Natural killer cell (primary cell): ENCODE measurements at regions not wholly inside any gene's neighbourhood (a gene's known extent, or its start where the extent isn't known, plus 50 kb on each side); places are given as distances from the start of the nearest gene placed in this dataset.

Source experiments
- ATAC-seq, 3 donors: fragments of 150-1000 bp in 2 of 3; fragments of 200-7000 bp in 1 of 3; cut with Tn5 transposase; 1 replicate in 1 of 3; 2 replicates in 2 of 3; pipeline ENCODE4 v1.10.0; 2021; ENCODE audit warnings: mild to moderate bottlenecking in 2 of 3, moderate library complexity in 2 of 3
- DNase-seq, 2 donors: peaks; one replicate each; pipeline versions ENCODE4 v3.0.0 to v3.0.0-alpha.2; 2013 to 2021; ENCODE audit warnings: mixed read lengths in 1 of 2
- H3K27ac ChIP-seq: one replicate; pipeline ENCODE4 v1.5.1; 2013; ENCODE audit warnings: mild to moderate bottlenecking, low read length
- H3K27me3 ChIP-seq: one replicate; pipeline ENCODE4 v1.6.1; 2013; ENCODE audit warnings: low read length; ENCODE audit not compliant: control insufficient read depth, insufficient read depth
- H3K36me3 ChIP-seq: one replicate; pipeline ENCODE4 v1.6.1; 2013; ENCODE audit warnings: low read length; ENCODE audit not compliant: control insufficient read depth, insufficient read depth
- H3K4me1 ChIP-seq: one replicate; pipeline ENCODE4 v1.6.1; 2013; ENCODE audit warnings: low read length; ENCODE audit not compliant: control insufficient read depth, insufficient read depth
- H3K4me3 ChIP-seq: one replicate; pipeline ENCODE4 v1.5.1; 2013; ENCODE audit warnings: low read length
- H3K9me3 ChIP-seq: one replicate; pipeline ENCODE4 v1.6.1; 2013; ENCODE audit warnings: low read length; ENCODE audit not compliant: control insufficient read depth, insufficient read depth
- H3K27ac Mint-ChIP-seq, 2 donors: one replicate each; pipeline ENCODE4 v1.8.0; 2022; ENCODE audit warnings: mild to moderate bottlenecking in 2 of 2, mixed read lengths in 2 of 2, moderate library complexity in 1 of 2
- H3K27me3 Mint-ChIP-seq, 2 donors: one replicate each; pipeline ENCODE4 v1.8.0; 2022; ENCODE audit warnings: low read depth in 2 of 2, mixed read lengths in 2 of 2
- H3K36me3 Mint-ChIP-seq: one replicate; pipeline ENCODE4 v1.8.0; 2022; ENCODE audit warnings: mixed read lengths
- H3K4me1 Mint-ChIP-seq, 2 donors: one replicate each; pipeline ENCODE4 v1.8.0; 2022; ENCODE audit warnings: mixed read lengths in 2 of 2
- H3K4me3 Mint-ChIP-seq: one replicate; pipeline ENCODE4 v1.8.0; 2022; ENCODE audit warnings: mild to moderate bottlenecking, moderate library complexity, mixed read lengths
- H3K9me3 Mint-ChIP-seq, 2 donors: one replicate each; pipeline ENCODE4 v1.8.0; 2022; ENCODE audit warnings: mixed read lengths in 2 of 2
- WGBS: methylation state at CpG from one replicate; pipeline ENCODE4 v1.1.7; 2013; ENCODE audit warnings: missing lambda C conversion rate; ENCODE audit not compliant: insufficient coverage; 5-methylcytosine and 5-hydroxymethylcytosine counted together
- intact Hi-C: fragments of 100-400 bp; cut with micrococcal nuclease; formaldehyde crosslinking; loops from one replicate; pipeline ENCODE4 v1.14.2; 2022
- TF ChIP-seq, protein P1 (sequence below): fragments of 200-600 bp; IDR thresholded peaks from one replicate; pipeline ENCODE4 v1.8.0; 2022; ENCODE audit warnings: antibody characterized with exemption

DNA sequence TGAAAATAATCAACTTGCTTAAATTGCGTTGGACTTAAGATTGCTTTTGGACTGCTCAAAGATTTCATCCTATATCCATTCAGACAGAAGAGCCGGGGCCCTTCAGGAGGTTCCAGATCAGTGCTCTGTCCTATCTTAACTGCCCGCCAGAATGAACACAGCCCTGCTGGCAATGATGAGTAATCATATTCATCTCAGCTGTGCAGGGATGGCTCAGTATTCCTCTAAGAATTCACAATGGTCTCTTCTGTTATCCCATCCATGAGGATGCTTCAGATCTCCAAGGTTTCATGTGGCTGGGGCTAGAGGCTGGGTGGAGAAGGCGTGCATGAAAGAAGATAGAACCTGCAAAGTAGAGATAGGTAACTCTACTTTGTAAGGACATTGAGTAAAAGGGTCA, 80.0 kb upstream of the NPVF start:
- Mint-ChIP-seq H3K9me3 (no peaks in the 10 kb centered on the region), H3K27me3 (peaks cover 10 to 28% of the 10 kb centered on the region in 2 donors)

DNA sequence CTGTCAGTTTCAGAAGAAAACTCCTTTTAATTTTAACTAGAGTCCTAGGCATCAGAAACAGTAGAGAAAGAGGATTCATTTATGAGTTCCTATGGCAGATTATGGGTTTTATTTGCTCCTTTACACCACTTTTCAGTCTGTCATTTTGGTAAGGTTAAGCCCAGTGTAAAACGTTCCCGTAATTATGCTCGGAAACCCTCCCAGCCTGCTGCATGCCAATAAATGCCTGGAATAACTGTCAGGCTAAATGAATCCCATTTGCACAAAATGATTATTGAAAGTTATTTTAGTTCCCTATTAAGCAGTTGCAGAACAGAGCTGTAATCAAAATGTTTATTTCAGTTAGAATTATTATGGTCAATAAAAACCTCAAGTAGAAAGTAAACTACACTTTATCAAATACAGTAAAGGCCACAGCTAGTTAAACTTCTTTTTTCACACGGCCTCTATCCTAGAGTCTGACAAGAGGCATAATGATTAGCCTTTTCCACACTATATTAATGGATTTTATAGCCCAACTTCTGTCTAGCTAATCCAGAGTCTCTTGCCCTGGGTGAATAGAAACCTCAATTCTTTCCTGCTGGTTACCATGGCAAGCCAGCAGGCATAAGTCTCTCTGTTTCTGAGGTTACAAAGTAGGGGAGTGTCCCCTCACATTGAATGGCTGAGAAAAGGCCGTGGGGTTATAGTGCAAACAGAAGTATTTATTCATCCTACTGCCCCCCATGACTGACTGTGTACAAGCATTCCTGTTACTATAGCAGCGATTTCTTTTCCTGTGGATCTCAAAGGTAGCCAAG, 80.8 kb upstream of the NPVF start:
- no peaks in the 10 kb centered on the region for H3K4me1 Mint-ChIP-seq
- TF ChIP-seq, protein P1, sequence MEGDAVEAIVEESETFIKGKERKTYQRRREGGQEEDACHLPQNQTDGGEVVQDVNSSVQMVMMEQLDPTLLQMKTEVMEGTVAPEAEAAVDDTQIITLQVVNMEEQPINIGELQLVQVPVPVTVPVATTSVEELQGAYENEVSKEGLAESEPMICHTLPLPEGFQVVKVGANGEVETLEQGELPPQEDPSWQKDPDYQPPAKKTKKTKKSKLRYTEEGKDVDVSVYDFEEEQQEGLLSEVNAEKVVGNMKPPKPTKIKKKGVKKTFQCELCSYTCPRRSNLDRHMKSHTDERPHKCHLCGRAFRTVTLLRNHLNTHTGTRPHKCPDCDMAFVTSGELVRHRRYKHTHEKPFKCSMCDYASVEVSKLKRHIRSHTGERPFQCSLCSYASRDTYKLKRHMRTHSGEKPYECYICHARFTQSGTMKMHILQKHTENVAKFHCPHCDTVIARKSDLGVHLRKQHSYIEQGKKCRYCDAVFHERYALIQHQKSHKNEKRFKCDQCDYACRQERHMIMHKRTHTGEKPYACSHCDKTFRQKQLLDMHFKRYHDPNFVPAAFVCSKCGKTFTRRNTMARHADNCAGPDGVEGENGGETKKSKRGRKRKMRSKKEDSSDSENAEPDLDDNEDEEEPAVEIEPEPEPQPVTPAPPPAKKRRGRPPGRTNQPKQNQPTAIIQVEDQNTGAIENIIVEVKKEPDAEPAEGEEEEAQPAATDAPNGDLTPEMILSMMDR: no peak
- Histone ChIP-seq H3K27ac (no peak overlapping the region), H3K4me3 (no peak overlapping the region), H3K27me3 (no peaks in the 10 kb centered on the region), H3K36me3 (no peaks in the 10 kb centered on the region), H3K4me1 (no peaks in the 10 kb centered on the region), H3K9me3 (no peaks in the 10 kb centered on the region)
- WGBS: 84% methylated on average over 6 of the region's 6 CpGs
- no peak for DNase-seq
- no peaks in the 10 kb centered on the region for H3K9me3 Mint-ChIP-seq
- peaks cover 10 to 19% of the 10 kb centered on the region in 2 donors for H3K27me3 Mint-ChIP-seq
- H3K27ac Mint-ChIP-seq: no peak overlapping the region
- intact Hi-C loops: no loop called here
- no peak overlapping the region for H3K4me3 Mint-ChIP-seq
- no peaks in the 10 kb centered on the region for H3K36me3 Mint-ChIP-seq
- no peak for ATAC-seq

More for the DNA sequence above, 80.0 kb upstream of the NPVF start:
- ATAC-seq: no peak
- TF ChIP-seq, protein P1: no peak
- H3K27ac Mint-ChIP-seq: no peak overlapping the region
- H3K4me3 ChIP-seq: no peak overlapping the region
- H3K36me3 Mint-ChIP-seq: no peaks in the 10 kb centered on the region
- H3K36me3 ChIP-seq: no peaks in the 10 kb centered on the region
- intact Hi-C loops: no loop called here
- H3K4me3 Mint-ChIP-seq: no peak overlapping the region
- no peaks in the 10 kb centered on the region for H3K4me1 Mint-ChIP-seq
- no peaks in the 10 kb centered on the region for H3K27me3 ChIP-seq
- no peak overlapping the region for H3K27ac ChIP-seq
- H3K9me3 ChIP-seq: no peaks in the 10 kb centered on the region
- WGBS: 91% methylated on average over 4 of the region's 4 CpGs
- H3K4me1 ChIP-seq: no peaks in the 10 kb centered on the region
- no peak for DNase-seq

DNA sequence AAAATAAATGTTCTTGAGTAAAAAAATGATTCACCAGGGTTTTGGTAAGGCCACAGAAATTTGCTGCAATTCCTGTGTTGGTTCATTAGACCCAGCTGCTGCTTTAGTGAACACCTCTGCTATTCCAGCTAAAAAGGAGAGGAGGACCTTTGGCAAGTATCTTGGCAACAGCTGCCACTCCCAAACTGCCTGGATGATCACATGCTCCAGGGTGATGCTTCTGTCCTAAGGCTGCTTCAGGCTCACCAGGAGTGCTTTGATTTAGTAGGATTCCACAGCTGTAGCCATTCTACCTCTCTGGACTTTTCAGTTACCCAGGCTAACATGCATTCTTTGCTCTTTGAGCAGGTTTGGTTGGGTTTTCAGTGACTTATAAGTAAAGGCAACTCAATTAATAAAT, 82.6 kb upstream of the NPVF start:
- no peak overlapping the region for H3K4me3 Mint-ChIP-seq
- no peaks in the 10 kb centered on the region for H3K9me3 ChIP-seq
- H3K27me3 Mint-ChIP-seq: peaks cover 7 to 8% of the 10 kb centered on the region in 2 donors
- H3K9me3 Mint-ChIP-seq: no peaks in the 10 kb centered on the region
- no peaks in the 10 kb centered on the region for H3K27me3 ChIP-seq
- H3K4me1 Mint-ChIP-seq: no peaks in the 10 kb centered on the region
- DNase-seq (no peak), ATAC-seq (no peak)
- TF ChIP-seq, protein P1: no peak
- no peak overlapping the region for H3K27ac Mint-ChIP-seq
- H3K4me1 ChIP-seq: no peaks in the 10 kb centered on the region
- intact Hi-C loops: no loop called here
- no peak overlapping the region for H3K27ac ChIP-seq
- no peak overlapping the region for H3K4me3 ChIP-seq
- H3K36me3 Mint-ChIP-seq: no peaks in the 10 kb centered on the region
- no peaks in the 10 kb centered on the region for H3K36me3 ChIP-seq

DNA sequence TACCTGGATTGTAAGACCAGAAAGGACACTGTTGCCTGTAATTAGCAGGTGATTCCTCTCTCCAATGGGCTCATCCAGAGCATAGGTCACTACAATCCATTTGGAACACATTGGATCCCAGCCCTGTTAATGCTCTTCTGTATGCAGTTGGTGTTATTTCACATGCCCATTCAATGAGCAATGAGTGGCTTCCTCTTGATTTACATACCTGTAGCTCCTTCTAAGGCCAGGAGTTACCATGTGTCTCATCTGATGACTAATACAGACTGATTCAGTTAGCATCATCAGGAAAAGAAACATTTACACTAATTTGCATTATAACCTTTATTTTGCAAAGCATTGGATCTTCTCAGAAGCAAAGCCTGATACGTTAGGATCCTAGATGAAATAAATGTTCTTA, 83.1 kb upstream of the NPVF start:
- H3K36me3 ChIP-seq: no peaks in the 10 kb centered on the region
- no peaks in the 10 kb centered on the region for H3K9me3 Mint-ChIP-seq
- ATAC-seq (no peak), DNase-seq (no peak)
- no peak overlapping the region for H3K4me3 ChIP-seq
- no peak overlapping the region for H3K27ac Mint-ChIP-seq
- no peak overlapping the region for H3K4me3 Mint-ChIP-seq
- no peaks in the 10 kb centered on the region for H3K36me3 Mint-ChIP-seq
- WGBS: no CpG with 5 or more reads among the region's 1 CpG
- H3K4me1 Mint-ChIP-seq: no peaks in the 10 kb centered on the region
- no peak overlapping the region for H3K27ac ChIP-seq
- intact Hi-C loops: no loop called here
- no peaks in the 10 kb centered on the region for H3K27me3 ChIP-seq
- H3K4me1 ChIP-seq: no peaks in the 10 kb centered on the region
- no peaks in the 10 kb centered on the region for H3K9me3 ChIP-seq
- TF ChIP-seq, protein P1: no peak
- H3K27me3 Mint-ChIP-seq: peaks cover 6 to 8% of the 10 kb centered on the region in 2 donors
